ENCODE measurements at regions not wholly inside any gene's neighbourhood (a gene's known extent, or its start where the extent isn't known, plus 50 kb on each side); places are given as distances from the start of the nearest gene placed in this dataset.

- H3K27me3 ChIP-seq (ENCODE audit: insufficient read depth in 3 of 3, low read length in 2 of 3) = no peaks in the 10 kb centered on the region
- intact Hi-C loops (cut with DNase I) = no loop called here
Observed at GRCh38 chrX:96311366-96311765, 373.3 kb upstream of the DIAPH2 start.

GRCh38 chrX:96314985-96315384, 369.7 kb upstream of the DIAPH2 start:
- intact Hi-C loops (cut with DNase I) = no loop called here
- Histone ChIP-seq H3K4me3 (no peak overlapping the region), H3K36me3 (ENCODE audit: insufficient read depth in 1 of 2, low read depth in 1 of 2) (no peaks in the 10 kb centered on the region), H3K27ac (no peak overlapping the region), H3K9me3 (no peaks in the 10 kb centered on the region), H3K27me3 (ENCODE audit: insufficient read depth in 3 of 3, low read length in 2 of 3) (no peaks in the 10 kb centered on the region), H3K4me1 (no peaks in the 10 kb centered on the region)
- 60 to 76% (median 62%) methylated on average over 2 of the region's 2 CpGs for WGBS, 3 donors
- no peak for TF ChIP-seq CTCF (IDR thresholded peaks at IDR 0.05)
- DNase-seq = no peak
- no peak for ATAC-seq

More at GRCh38 chrX:96311366-96311765, 373.3 kb upstream of the DIAPH2 start:
- no peaks in the 10 kb centered on the region for H3K4me1 ChIP-seq
- H3K9me3 ChIP-seq = no peaks in the 10 kb centered on the region
- DNase-seq (no peak), ATAC-seq (no peak)
- 31 to 85% (median 70%) methylated on average over 1 of the region's 1 CpG for WGBS, 3 donors
- no peaks in the 10 kb centered on the region for H3K36me3 ChIP-seq (ENCODE audit: insufficient read depth in 1 of 2, low read depth in 1 of 2)
- no peak for TF ChIP-seq CTCF (IDR thresholded peaks at IDR 0.05)
- H3K4me3 ChIP-seq = no peak overlapping the region
- no peak overlapping the region for H3K27ac ChIP-seq

GRCh38 chrX:96361844-96362243, 322.8 kb upstream of the DIAPH2 start:
- DNase-seq (no peak), ATAC-seq (no peak)
- H3K4me1 ChIP-seq = no peaks in the 10 kb centered on the region
- 65 to 89% (median 76%) methylated on average over 3 of the region's 3 CpGs for WGBS, 3 donors
- H3K36me3 ChIP-seq (ENCODE audit: insufficient read depth in 1 of 2, low read depth in 1 of 2) = no peaks in the 10 kb centered on the region
- intact Hi-C loops (cut with DNase I) = no loop called here
- H3K4me3 ChIP-seq = no peak overlapping the region
- TF ChIP-seq CTCF (IDR thresholded peaks at IDR 0.05) = no peak
- no peaks in the 10 kb centered on the region for H3K27me3 ChIP-seq (ENCODE audit: insufficient read depth in 3 of 3, low read length in 2 of 3)
- no peaks in the 10 kb centered on the region for H3K9me3 ChIP-seq
- no peak overlapping the region for H3K27ac ChIP-seq

GRCh38 chrX:96372313-96373046, 312.2 kb upstream of the DIAPH2 start:
- peak; percentile 64 for TF ChIP-seq CTCF (IDR thresholded peaks at IDR 0.05)
- H3K4me1 ChIP-seq = no peaks in the 10 kb centered on the region
- ATAC-seq = peak in 2 of 4 donors; percentile 43 to 72
- peaks cover 0 to 9% (median 0%) of the 10 kb centered on the region in 3 donors for H3K27me3 ChIP-seq (ENCODE audit: insufficient read depth in 3 of 3, low read length in 2 of 3)
- no peak overlapping the region for H3K4me3 ChIP-seq
- H3K36me3 ChIP-seq (ENCODE audit: insufficient read depth in 1 of 2, low read depth in 1 of 2) = no peaks in the 10 kb centered on the region
- no peaks in the 10 kb centered on the region for H3K9me3 ChIP-seq
- 13 to 35% (median 20%) methylated on average over 7 of the region's 7 CpGs for whole genome bisulfite sequencing, 3 donors
- no peak overlapping the region for H3K27ac ChIP-seq
- intact Hi-C loops (cut with DNase I) = loop anchor here in 1 of 2 donors (10.0 kb wide), 1 partner anchor 392 kb away; no protein-coding TSS in a partner anchor
- no peak for DNase-seq

DNA sequence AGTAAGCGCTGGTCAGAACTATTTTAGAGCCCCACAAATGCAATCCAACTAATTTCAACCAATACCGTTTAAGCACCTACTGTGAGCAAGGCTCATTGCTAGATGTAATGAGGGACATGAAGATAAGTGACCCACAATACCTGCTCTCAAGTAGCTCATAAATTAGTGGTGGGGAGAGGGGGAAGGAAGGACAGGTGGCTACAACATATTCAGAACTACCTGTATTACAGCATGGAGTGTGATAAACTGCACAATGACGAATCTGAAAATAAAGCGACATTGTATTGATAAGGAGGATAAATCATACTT, 311.6 kb upstream of the DIAPH2 start:
- H3K4me1 ChIP-seq = no peaks in the 10 kb centered on the region
- 38 to 44% (median 40%) methylated on average over 4 of the region's 4 CpGs for WGBS, 3 donors
- H3K9me3 ChIP-seq = no peaks in the 10 kb centered on the region
- no peak overlapping the region for H3K27ac ChIP-seq
- H3K4me3 ChIP-seq = no peak overlapping the region
- DNase-seq (no peak), ATAC-seq (no peak)
- H3K36me3 ChIP-seq (ENCODE audit: insufficient read depth in 1 of 2, low read depth in 1 of 2) = no peaks in the 10 kb centered on the region
- H3K27me3 ChIP-seq (ENCODE audit: insufficient read depth in 3 of 3, low read length in 2 of 3) = peaks cover 0 to 9% (median 0%) of the 10 kb centered on the region in 3 donors
- intact Hi-C loops (cut with DNase I) = loop anchor here in 1 of 2 donors (10.0 kb wide), 1 partner anchor 392 kb away; no protein-coding TSS in a partner anchor
- TF ChIP-seq CTCF (IDR thresholded peaks at IDR 0.05) = no peak

Measured in psoas muscle (tissue), 7 donors.